ENCODE measurements at regions not wholly inside any gene's neighbourhood (a gene's known extent, or its start where the extent isn't known, plus 50 kb on each side); places are given as distances from the start of the nearest gene placed in this dataset.

GRCh38 chr2:22518641-22519040, 866.3 kb upstream of the KLHL29 start:
- ATAC-seq, result no peak
- ChIA-PET POLR2A (no interaction called here), CTCF (ENCODE audit: low intra/inter-chr PET ratio, low total read pairs) (no interaction called here)
- Histone ChIP-seq H3K4me2 (ENCODE audit: low read depth, low read length) (no peak overlapping the region), H4K20me1 (ENCODE audit: insufficient read depth, low read length) (no peaks in the 10 kb centered on the region), H3K27ac (ENCODE audit: extremely low read length, insufficient read depth, low read length) (no peak overlapping the region), H3K36me3 (replicated peaks in 1 of 2; ENCODE audit: control insufficient read depth in 1 of 2, insufficient read depth in 2 of 2, low read length in 2 of 2) (no peaks in the 10 kb centered on the region), H3K79me2 (ENCODE audit: insufficient read depth, low read length) (no peaks in the 10 kb centered on the region), H3K4me1 (ENCODE audit: insufficient read depth, low read length) (no peaks in the 10 kb centered on the region), H3K9ac (ENCODE audit: insufficient read depth, low read depth, low read length) (no peak overlapping the region), H3K4me3 (replicated peaks in 1 of 3; ENCODE audit: insufficient read depth in 1 of 3, low read depth in 2 of 3, low read length in 3 of 3) (no peak overlapping the region), H2AFZ (ENCODE audit: low read length) (no peak overlapping the region), H3K27me3 (ENCODE audit: control insufficient read depth in 1 of 2, insufficient read depth in 2 of 2, low read length in 2 of 2) (no peaks in the 10 kb centered on the region), H3K9me3 (ENCODE audit: low read length) (peaks cover 81% of the 10 kb centered on the region)
- intact Hi-C loops (cut with micrococcal nuclease; ENCODE audit: unreplicated experiment) (no loop called here), in situ Hi-C loops (cut with HindIII; ENCODE audit: extremely low pct_ligation_motif_present, low pct_unique_long_range_greater_than_20kb) (no loop called here)
- no TSS peak for BruUV-seq (replicated peaks)
- DNase-seq (ENCODE audit: low spot score), result no peak
- no peak for FAIRE-seq
- TF ChIP-seq REXO4 (CRISPR knock-in tag; IDR thresholded peaks at IDR 0.05; ENCODE audit: borderline replicate concordance) (no peak), HIVEP1 (CRISPR knock-in tag; IDR thresholded peaks at IDR 0.05) (no peak), MZF1 (CRISPR knock-in tag; IDR thresholded peaks at IDR 0.05; ENCODE audit: borderline replicate concordance) (no peak), EEA1 (CRISPR knock-in tag; IDR thresholded peaks at IDR 0.05; ENCODE audit: borderline replicate concordance) (no peak), ZNF557 (CRISPR knock-in tag; IDR thresholded peaks at IDR 0.05) (no peak), ZNF512B (CRISPR knock-in tag; IDR thresholded peaks at IDR 0.05; ENCODE audit: borderline replicate concordance) (no peak), ZNF83 (CRISPR knock-in tag; IDR thresholded peaks at IDR 0.05; ENCODE audit: borderline replicate concordance) (no peak), ZNF749 (CRISPR knock-in tag; IDR thresholded peaks at IDR 0.05; ENCODE audit: borderline replicate concordance) (no peak), KLF13 (CRISPR knock-in tag; IDR thresholded peaks at IDR 0.05) (no peak), ATRX (CRISPR knock-in tag; IDR thresholded peaks at IDR 0.05; ENCODE audit: borderline replicate concordance) (no peak)

Data from HepG2 (cell line).